Stimulated activated CD4-positive, alpha-beta T cell treated with anti-CD3 and anti-CD28 coated beads, Interleukin-12 subunit alpha, Interleukin-12 subunit beta, amount 100 ng/mL, for 24 hours (primary cell): ENCODE measurements at regions not wholly inside any gene's neighbourhood (a gene's known extent, or its start where the extent isn't known, plus 50 kb on each side); places are given as distances from the start of the nearest gene placed in this dataset.
"Not testable (repeated sequence)": the region's sequence is repeated elsewhere in the genome, so short reads cannot be mapped to it uniquely, and the experiment has no call there.

ENCODE experiments used
- DNase-seq, 2 experiments: peaks; one replicate each; pipeline ENCODE4 v3.0.0-alpha.2; 2020; ENCODE audit warnings: low read depth in 2 of 2

- no peak for DNase-seq
These were observed 605.3 kb downstream of the KCNT2 start for GRCh38 chr1:196002906-196003305.

- DNase-seq: not testable (repeated sequence)
These were observed 605.9 kb downstream of the KCNT2 start for GRCh38 chr1:196002296-196002695.

- DNase-seq: no peak
These were observed 607.1 kb downstream of the KCNT2 start for GRCh38 chr1:196001188-196001587.

- no peak for DNase-seq
These were observed 609.2 kb downstream of the KCNT2 start for GRCh38 chr1:195999022-195999421.

GRCh38 chr1:195981448-195982139 lies 626.6 kb downstream of the KCNT2 start:
- DNase-seq: no peak

GRCh38 chr1:195979646-195980045 lies 628.6 kb downstream of the KCNT2 start:
- DNase-seq: no peak

GRCh38 chr1:195973311-195973904 lies 634.8 kb downstream of the KCNT2 start:
- no peak for DNase-seq

GRCh38 chr1:195971589-195971988 lies 636.7 kb downstream of the KCNT2 start:
- DNase-seq: no peak

- DNase-seq: no peak
These were observed 638.0 kb downstream of the KCNT2 start for GRCh38 chr1:195970209-195970608.

- DNase-seq: no peak
These were observed 642.8 kb downstream of the KCNT2 start for GRCh38 chr1:195965475-195965874.

- DNase-seq: no peak
These were observed 643.2 kb downstream of the KCNT2 start for GRCh38 chr1:195965036-195965435.

- no peak for DNase-seq
These were observed 643.7 kb downstream of the KCNT2 start for GRCh38 chr1:195964516-195964915.

GRCh38 chr1:195962051-195962450 lies 646.2 kb downstream of the KCNT2 start:
- DNase-seq: no peak

- DNase-seq: no peak
These were observed 647.7 kb downstream of the KCNT2 start for GRCh38 chr1:195960580-195960979.

GRCh38 chr1:195958131-195958530 lies 650.1 kb downstream of the KCNT2 start:
- no peak for DNase-seq

- no peak for DNase-seq
These were observed 651.4 kb downstream of the KCNT2 start for GRCh38 chr1:195956845-195957244.

GRCh38 chr1:195954848-195955247 lies 653.4 kb downstream of the KCNT2 start:
- DNase-seq: no peak

- no peak for DNase-seq
These were observed 656.9 kb downstream of the KCNT2 start for GRCh38 chr1:195951313-195951712.

- DNase-seq: no peak
These were observed 659.9 kb downstream of the KCNT2 start for GRCh38 chr1:195948123-195948895.

GRCh38 chr1:195946500-195946899 lies 661.7 kb downstream of the KCNT2 start:
- no peak for DNase-seq

- DNase-seq: no peak
These were observed 666.4 kb downstream of the KCNT2 start for GRCh38 chr1:195941795-195942194.

- DNase-seq: no peak
These were observed 666.9 kb downstream of the KCNT2 start for GRCh38 chr1:195941314-195941713.

- no peak for DNase-seq
These were observed 668.4 kb downstream of the KCNT2 start for GRCh38 chr1:195939844-195940243.
